PC-3 (cell line): ENCODE measurements at regions not wholly inside any gene's neighbourhood (a gene's known extent, or its start where the extent isn't known, plus 50 kb on each side); places are given as distances from the start of the nearest gene placed in this dataset.

Experiments
- EZH2 ChIP-seq: fragments of 300-600 bp; sonication (generic); IDR thresholded peaks from one replicate; pipeline ENCODE4 v1.6.1; 2017; ENCODE audit warnings: antibody characterized with exemption, mild to moderate bottlenecking, low read length; ENCODE audit not compliant: unreplicated experiment
- TF ChIP-seq, protein P1 (sequence below): fragments of 300-600 bp; sonication (generic); conservative IDR thresholded peaks from 2 replicates; pipeline ENCODE4 v1.5.1; 2017; ENCODE audit warnings: antibody characterized with exemption, low read depth, mild to moderate bottlenecking, low read length

DNA sequence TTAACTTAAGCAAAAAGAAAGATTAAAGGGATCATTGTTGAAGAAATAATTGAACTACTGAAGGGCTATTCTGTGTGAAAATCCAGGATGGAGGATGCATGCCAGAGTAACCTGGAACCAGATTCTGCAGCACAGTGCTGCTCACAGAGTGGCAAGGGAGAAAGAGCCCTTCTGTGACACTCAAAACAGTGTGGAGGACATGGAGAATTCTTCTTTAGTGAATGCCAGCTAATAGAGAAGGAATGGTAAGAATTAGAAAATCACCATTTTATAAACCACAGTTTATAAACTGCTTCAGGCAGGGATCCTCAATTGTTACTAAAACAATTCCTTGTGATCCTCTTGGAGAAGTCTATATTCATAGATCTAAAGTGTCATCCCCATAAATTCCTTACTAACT is 70.4 kb upstream of the ARHGEF26 start:
- TF ChIP-seq EZH2, result no peak
- TF ChIP-seq, protein P1, sequence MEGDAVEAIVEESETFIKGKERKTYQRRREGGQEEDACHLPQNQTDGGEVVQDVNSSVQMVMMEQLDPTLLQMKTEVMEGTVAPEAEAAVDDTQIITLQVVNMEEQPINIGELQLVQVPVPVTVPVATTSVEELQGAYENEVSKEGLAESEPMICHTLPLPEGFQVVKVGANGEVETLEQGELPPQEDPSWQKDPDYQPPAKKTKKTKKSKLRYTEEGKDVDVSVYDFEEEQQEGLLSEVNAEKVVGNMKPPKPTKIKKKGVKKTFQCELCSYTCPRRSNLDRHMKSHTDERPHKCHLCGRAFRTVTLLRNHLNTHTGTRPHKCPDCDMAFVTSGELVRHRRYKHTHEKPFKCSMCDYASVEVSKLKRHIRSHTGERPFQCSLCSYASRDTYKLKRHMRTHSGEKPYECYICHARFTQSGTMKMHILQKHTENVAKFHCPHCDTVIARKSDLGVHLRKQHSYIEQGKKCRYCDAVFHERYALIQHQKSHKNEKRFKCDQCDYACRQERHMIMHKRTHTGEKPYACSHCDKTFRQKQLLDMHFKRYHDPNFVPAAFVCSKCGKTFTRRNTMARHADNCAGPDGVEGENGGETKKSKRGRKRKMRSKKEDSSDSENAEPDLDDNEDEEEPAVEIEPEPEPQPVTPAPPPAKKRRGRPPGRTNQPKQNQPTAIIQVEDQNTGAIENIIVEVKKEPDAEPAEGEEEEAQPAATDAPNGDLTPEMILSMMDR, result no peak
